ENCODE measurements at regions not wholly inside any gene's neighbourhood (a gene's known extent, or its start where the extent isn't known, plus 50 kb on each side); places are given as distances from the start of the nearest gene placed in this dataset.
"Not testable (repeated sequence)": the region's sequence is repeated elsewhere in the genome, so short reads cannot be mapped to it uniquely, and the experiment has no call there.

GRCh38 chr13:90577726-90578125, 769.8 kb upstream of the MIR17HG start:
- DNase-seq, result no peak

GRCh38 chr13:90585392-90585791, 762.1 kb upstream of the MIR17HG start:
- DNase-seq, result no peak

GRCh38 chr13:90591260-90591926, 756.1 kb upstream of the MIR17HG start:
- no peak for DNase-seq

- DNase-seq, result no peak
Measured at GRCh38 chr13:90591927-90592268, 755.6 kb upstream of the MIR17HG start.

GRCh38 chr13:90592943-90593342, 754.5 kb upstream of the MIR17HG start:
- no peak for DNase-seq

GRCh38 chr13:90594681-90595080, 752.8 kb upstream of the MIR17HG start:
- DNase-seq, result no peak

- no peak for DNase-seq
Measured at GRCh38 chr13:90605664-90606063, 741.8 kb upstream of the MIR17HG start.

DNA sequence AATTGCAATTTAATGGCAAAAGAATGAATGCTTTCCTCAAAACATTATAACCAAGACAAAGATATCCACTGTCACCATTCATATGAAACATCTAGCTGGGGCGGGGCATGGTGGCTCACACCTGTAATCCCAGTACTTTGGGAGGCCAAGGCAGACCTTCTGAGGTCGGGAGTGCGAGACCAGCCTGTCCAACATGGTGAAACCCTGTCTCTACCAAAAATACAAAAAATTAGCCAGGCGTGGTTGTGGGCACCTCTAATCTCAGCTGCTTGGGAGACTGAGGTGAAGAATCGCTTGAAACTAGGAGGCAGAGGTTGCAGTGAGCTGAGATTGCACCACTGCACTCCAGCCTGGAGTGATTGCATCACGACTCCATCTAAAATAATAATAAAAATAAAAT, 740.6 kb upstream of the MIR17HG start:
- not testable (repeated sequence) for DNase-seq

GRCh38 chr13:90612391-90612790, 735.1 kb upstream of the MIR17HG start:
- no peak for DNase-seq

- DNase-seq, result no peak
Measured at GRCh38 chr13:90613076-90613795, 734.3 kb upstream of the MIR17HG start.

- DNase-seq, result no peak
Measured at GRCh38 chr13:90615236-90615635, 732.3 kb upstream of the MIR17HG start.

GRCh38 chr13:90615767-90616166, 731.7 kb upstream of the MIR17HG start:
- no peak for DNase-seq

DNA sequence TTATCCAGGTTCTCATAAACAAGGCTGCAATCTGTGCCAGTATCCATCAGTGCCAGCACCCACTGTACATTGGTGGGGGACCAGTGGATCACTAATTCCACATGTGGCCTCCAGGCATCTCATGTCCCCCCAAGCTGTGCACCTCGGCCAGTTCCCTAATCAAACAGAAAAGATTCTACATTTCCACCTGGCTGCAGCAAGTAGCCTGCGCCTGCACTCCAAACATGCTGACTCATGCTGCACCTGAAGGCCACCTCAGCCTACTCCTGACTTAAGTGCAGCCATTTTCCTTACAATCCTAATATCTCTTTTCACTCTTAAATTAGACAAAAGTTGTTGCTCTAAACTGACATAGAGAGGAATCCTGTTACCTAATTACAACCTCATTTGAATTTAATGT, 729.4 kb upstream of the MIR17HG start:
- no peak for DNase-seq

- no peak for DNase-seq
Measured at GRCh38 chr13:90622541-90622940, 724.9 kb upstream of the MIR17HG start.

- no peak for DNase-seq
Measured at GRCh38 chr13:90623318-90624011, 724.0 kb upstream of the MIR17HG start.

GRCh38 chr13:90627813-90628212, 719.7 kb upstream of the MIR17HG start:
- DNase-seq, result no peak

- no peak for DNase-seq
Measured at GRCh38 chr13:90628471-90628870, 719.0 kb upstream of the MIR17HG start.

GRCh38 chr13:90630716-90631115, 716.8 kb upstream of the MIR17HG start:
- no peak for DNase-seq

DNA sequence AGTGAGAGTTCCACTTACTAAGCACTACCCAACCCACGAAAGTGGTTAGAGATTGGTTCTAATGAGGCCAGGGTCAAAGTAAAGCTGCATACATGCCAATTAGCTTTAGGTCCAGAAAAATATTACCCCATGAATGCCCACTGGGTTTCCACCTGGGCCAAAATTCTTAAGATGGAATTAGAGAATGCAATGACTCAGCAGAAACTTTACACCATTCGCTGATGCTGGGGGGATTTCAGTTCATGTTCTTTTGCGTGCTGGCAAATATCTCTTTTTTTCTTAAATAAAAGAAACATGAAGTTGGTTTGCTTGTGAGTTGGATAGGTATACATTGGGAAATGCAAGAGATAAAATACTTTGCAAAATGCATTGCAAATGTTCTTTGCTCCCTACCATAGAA, 715.3 kb upstream of the MIR17HG start:
- DNase-seq, result no peak

GRCh38 chr13:90633849-90634248, 713.6 kb upstream of the MIR17HG start:
- DNase-seq, result no peak

GRCh38 chr13:90640976-90641375, 706.5 kb upstream of the MIR17HG start:
- DNase-seq, result no peak

GRCh38 chr13:90641884-90642283, 705.6 kb upstream of the MIR17HG start:
- no peak for DNase-seq

DNA sequence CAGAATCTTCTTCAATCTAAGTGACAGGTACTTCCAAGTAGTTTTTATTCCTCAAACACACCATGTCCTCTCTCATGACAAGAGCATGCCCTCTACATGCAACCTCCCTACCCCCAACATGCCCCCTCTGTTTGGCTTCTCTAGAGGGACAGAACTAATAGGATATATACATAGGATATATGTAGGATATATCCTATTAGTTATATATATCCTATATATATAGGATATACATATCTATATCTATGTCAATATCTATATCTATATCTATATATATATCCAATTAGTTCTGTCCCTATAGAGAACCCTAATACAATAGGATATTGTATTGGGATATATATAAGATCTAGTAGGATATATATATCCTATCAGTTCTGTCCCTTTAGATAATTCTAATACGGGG, 701.9 kb upstream of the MIR17HG start:
- DNase-seq, result no peak

DNA sequence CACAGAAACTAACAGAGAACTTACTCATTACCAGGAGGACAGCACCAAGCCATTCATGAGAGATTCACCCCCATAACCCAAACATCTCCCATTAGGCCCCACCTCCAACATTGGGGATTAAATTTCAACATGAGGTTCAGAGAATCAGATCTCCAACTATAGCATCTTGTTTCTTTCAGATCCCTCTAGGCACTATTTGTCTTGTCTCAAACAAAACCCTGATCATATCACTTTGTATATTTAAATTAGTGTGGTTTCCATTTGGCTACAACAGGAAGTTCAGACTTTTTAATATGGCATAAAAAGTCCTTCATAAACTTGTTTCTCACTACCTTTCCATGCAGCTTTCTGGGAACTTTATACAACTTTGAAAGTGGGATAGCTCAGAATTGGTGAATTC, 699.0 kb upstream of the MIR17HG start:
- no peak for DNase-seq

All from activated T-cell treated with anti-CD3 and anti-CD28 coated beads, Interleukin-2, amount 50 U/mL, for 48 hours (primary cell).